Activated CD8-positive, alpha-beta T cell treated with anti-CD3 and anti-CD28 coated beads for 36 hours (primary cell): ENCODE measurements at regions not wholly inside any gene's neighbourhood (a gene's known extent, or its start where the extent isn't known, plus 50 kb on each side); places are given as distances from the start of the nearest gene placed in this dataset.
"Not testable (repeated sequence)": the region's sequence is repeated elsewhere in the genome, so short reads cannot be mapped to it uniquely, and the experiment has no call there.

ENCODE experiments used
- ATAC-seq: fragments of 200-7000 bp; cut with Tn5 transposase; one replicate; pipeline ENCODE4 v1.10.0; 2021; ENCODE audit warnings: mild to moderate bottlenecking, moderate library complexity
- CTCF ChIA-PET: fragments of 350-600 bp; sonication (Branson Sonifier 250); formaldehyde crosslinking; loops from one replicate; lab custom pipeline; 2021; ENCODE audit warnings: antibody characterized with exemption; lab: Charles Lee
- POLR2A ChIA-PET: fragments of 350-600 bp; sonication (Branson Sonifier 250); formaldehyde crosslinking; loops from one replicate; lab custom pipeline; 2021; ENCODE audit warnings: antibody characterized with exemption; lab: Charles Lee
- DNase-seq: peaks from one replicate; pipeline ENCODE4 v3.0.0-alpha.2; 2020
- H3K27ac Mint-ChIP-seq: one replicate; pipeline ENCODE4 v1.8.0; 2021; ENCODE audit warnings: mild to moderate bottlenecking, mixed read lengths
- H3K27me3 Mint-ChIP-seq: one replicate; pipeline ENCODE4 v1.8.0; 2021; ENCODE audit warnings: mixed read lengths
- H3K36me3 Mint-ChIP-seq: one replicate; pipeline ENCODE4 v1.8.0; 2021; ENCODE audit warnings: low read depth, mixed read lengths
- H3K4me1 Mint-ChIP-seq: one replicate; pipeline ENCODE4 v1.8.0; 2021; ENCODE audit warnings: low read depth, mixed read lengths
- H3K4me3 Mint-ChIP-seq: one replicate; pipeline ENCODE4 v1.8.0; 2021; ENCODE audit warnings: mild to moderate bottlenecking, moderate library complexity, mixed read lengths
- H3K9me3 Mint-ChIP-seq: one replicate; pipeline ENCODE4 v1.8.0; 2021; ENCODE audit warnings: mixed read lengths
- CTCF ChIP-seq: fragments of 200-600 bp; IDR thresholded peaks from one replicate; pipeline ENCODE4 v1.8.0; 2022; ENCODE audit warnings: antibody characterized with exemption, mild to moderate bottlenecking
- intact Hi-C: fragments of 100-400 bp; cut with micrococcal nuclease; formaldehyde crosslinking; loops from one replicate; pipeline ENCODE4 v1.10.0; 2022

GRCh38 chr20:30487947-30488926 lies 769.2 kb upstream of the DEFB115 start:
- intact Hi-C loops: no loop called here
- Mint-ChIP-seq H3K9me3 (peaks cover 17% of the 10 kb centered on the region), H3K27ac (no peak overlapping the region), H3K27me3 (peaks cover 4% of the 10 kb centered on the region), H3K4me3 (no peak overlapping the region), H3K4me1 (no peaks in the 10 kb centered on the region), H3K36me3 (peaks cover 5% of the 10 kb centered on the region)
- CTCF ChIA-PET: no interaction called here
- ATAC-seq: no peak
- POLR2A ChIA-PET: no interaction called here
- DNase-seq: no peak
- no peak for TF ChIP-seq CTCF

- CTCF ChIA-PET: no interaction called here
- peaks cover 4% of the 10 kb centered on the region for H3K27me3 Mint-ChIP-seq
- ATAC-seq (no peak), DNase-seq (no peak)
- intact Hi-C loops: no loop called here
- H3K4me3 Mint-ChIP-seq: no peak overlapping the region
- peaks cover 18% of the 10 kb centered on the region for H3K9me3 Mint-ChIP-seq
- no peaks in the 10 kb centered on the region for H3K4me1 Mint-ChIP-seq
- no peak for TF ChIP-seq CTCF
- POLR2A ChIA-PET: no interaction called here
- peaks cover 5% of the 10 kb centered on the region for H3K36me3 Mint-ChIP-seq
- no peak overlapping the region for H3K27ac Mint-ChIP-seq
Measured at GRCh38 chr20:30488941-30489613, 768.4 kb upstream of the DEFB115 start.

GRCh38 chr20:30489614-30490003 lies 767.9 kb upstream of the DEFB115 start:
- Mint-ChIP-seq H3K9me3 (peaks cover 18% of the 10 kb centered on the region), H3K27me3 (peaks cover 4% of the 10 kb centered on the region), H3K4me3 (no peak overlapping the region), H3K4me1 (no peaks in the 10 kb centered on the region), H3K27ac (no peak overlapping the region), H3K36me3 (peaks cover 5% of the 10 kb centered on the region)
- DNase-seq (no peak), ATAC-seq (no peak)
- CTCF ChIA-PET: no interaction called here
- POLR2A ChIA-PET: no interaction called here
- intact Hi-C loops: no loop called here
- TF ChIP-seq CTCF: no peak

GRCh38 chr20:30491016-30491415 lies 766.4 kb upstream of the DEFB115 start:
- H3K27me3 Mint-ChIP-seq: peaks cover 4% of the 10 kb centered on the region
- ATAC-seq (no peak), DNase-seq (no peak)
- H3K36me3 Mint-ChIP-seq: peaks cover 5% of the 10 kb centered on the region
- peaks cover 18% of the 10 kb centered on the region for H3K9me3 Mint-ChIP-seq
- TF ChIP-seq CTCF: no peak
- no peak overlapping the region for H3K27ac Mint-ChIP-seq
- ChIA-PET POLR2A (no interaction called here), CTCF (no interaction called here)
- intact Hi-C loops: no loop called here
- no peak overlapping the region for H3K4me3 Mint-ChIP-seq
- no peaks in the 10 kb centered on the region for H3K4me1 Mint-ChIP-seq

GRCh38 chr20:30496656-30497055 lies 760.8 kb upstream of the DEFB115 start:
- DNase-seq, H3K4me1 Mint-ChIP-seq, CTCF ChIA-PET, ATAC-seq, H3K27me3 Mint-ChIP-seq, H3K27ac Mint-ChIP-seq, H3K9me3 Mint-ChIP-seq, H3K4me3 Mint-ChIP-seq, H3K36me3 Mint-ChIP-seq, POLR2A ChIA-PET, intact Hi-C loops: not testable (repeated sequence)

GRCh38 chr20:30497191-30497590 lies 760.3 kb upstream of the DEFB115 start:
- ATAC-seq, H3K27ac Mint-ChIP-seq, H3K4me1 Mint-ChIP-seq, DNase-seq, CTCF ChIA-PET, H3K4me3 Mint-ChIP-seq, H3K9me3 Mint-ChIP-seq, H3K36me3 Mint-ChIP-seq, POLR2A ChIA-PET, intact Hi-C loops, H3K27me3 Mint-ChIP-seq: not testable (repeated sequence)
